GM12891 (cell line): ENCODE measurements at regions not wholly inside any gene's neighbourhood (a gene's known extent, or its start where the extent isn't known, plus 50 kb on each side); places are given as distances from the start of the nearest gene placed in this dataset.

ENCODE experiments used
- POLR2A ChIP-seq: IDR thresholded peaks from 2 replicates; pipeline ENCODE4 v1.6.1; 2011; ENCODE audit warnings: low read depth, low read length, control low read depth
- POLR2AphosphoS5 ChIP-seq: IDR thresholded peaks from 2 replicates; pipeline ENCODE4 v1.6.1; 2011; ENCODE audit warnings: low read depth, low read length, control low read depth

- TF ChIP-seq POLR2A (no peak), POLR2AphosphoS5 (no peak)
These were observed 62.8 kb upstream of the ZBTB40 start for GRCh38 chr1:22388671-22389450.
